ENCODE measurements at regions not wholly inside any gene's neighbourhood (a gene's known extent, or its start where the extent isn't known, plus 50 kb on each side); places are given as distances from the start of the nearest gene placed in this dataset.

DNA sequence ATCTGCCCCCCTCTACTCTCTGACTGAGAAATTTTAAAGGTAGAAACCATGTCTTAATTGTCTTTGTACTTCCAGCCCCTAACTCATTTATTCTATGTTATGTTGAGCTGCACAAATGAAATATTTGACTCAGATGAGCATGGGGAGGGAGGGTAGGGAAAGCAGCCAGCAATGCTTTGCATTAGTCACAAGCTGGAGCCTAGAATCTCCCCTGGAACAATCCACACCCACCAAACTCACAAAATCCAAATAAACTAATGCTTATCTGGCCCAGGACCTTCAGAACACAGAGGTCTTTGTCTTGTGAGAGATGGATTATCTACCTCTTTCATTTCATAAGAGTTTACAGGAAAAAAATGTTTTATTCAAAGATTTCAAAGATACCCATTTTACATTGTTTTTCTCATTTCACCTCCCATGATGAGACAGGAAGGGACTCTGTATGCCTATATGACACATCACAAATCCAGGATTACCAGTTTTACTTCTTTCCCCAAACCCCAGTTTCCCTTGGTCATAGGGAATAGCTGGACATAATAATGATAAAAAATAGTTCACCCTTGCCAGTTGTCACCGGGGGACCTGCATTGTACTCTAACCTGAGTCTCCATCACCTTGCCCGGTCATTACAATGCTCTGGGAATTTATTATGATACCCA lies 466.9 kb downstream of the KIF16B start:
- H2AK9ac ChIP-seq (replicated peaks; ENCODE audit: low read depth, low read length, poor library complexity): no peak overlapping the region
- no peak overlapping the region for H2BK20ac ChIP-seq (ENCODE audit: low read depth, low read length)
- H3K79me1 ChIP-seq (ENCODE audit: low read depth in 1 of 2, low read length in 2 of 2): no peaks in the 10 kb centered on the region
- H3K4me1 ChIP-seq (ENCODE audit: control insufficient read depth, insufficient read depth, low read length): no peaks in the 10 kb centered on the region
- H3K4ac ChIP-seq (ENCODE audit: low read depth, low read length): no peak overlapping the region
- H3K18ac ChIP-seq (ENCODE audit: low read depth, low read length): no peak overlapping the region
- H3K4me3 ChIP-seq (ENCODE audit: insufficient read depth, low read depth, low read length): no peak overlapping the region
- BruUV-seq (replicated peaks): no TSS peak
- H3K27ac ChIP-seq (ENCODE audit: insufficient read depth, low read length): no peak overlapping the region
- no peak overlapping the region for H2AK5ac ChIP-seq (ENCODE audit: low read depth, low read length)
- H3K56ac ChIP-seq (ENCODE audit: extremely low read depth, insufficient read depth, low read length): no peak overlapping the region
- H3K9ac ChIP-seq (ENCODE audit: low read depth, low read length): no peak overlapping the region
- no peak for DNase-seq
- no peak overlapping the region for H4K8ac ChIP-seq (ENCODE audit: low read depth in 2 of 2, low read length in 2 of 2)
- no peak for ATAC-seq (ENCODE audit: low read depth)
- H3K9me3 ChIP-seq (ENCODE audit: control insufficient read depth, insufficient read depth, low read length): peaks cover 10% of the 10 kb centered on the region
- no peaks in the 10 kb centered on the region for H3K27me3 ChIP-seq (ENCODE audit: control insufficient read depth, insufficient read depth, low read length)
- ChIA-PET CTCF (no interaction called here), POLR2A (ENCODE audit: unreplicated experiment) (no interaction called here)
- intact Hi-C loops (cut with micrococcal nuclease): no loop called here
- no peak overlapping the region for H2BK120ac ChIP-seq (ENCODE audit: low read depth, low read length)
- no peak for TF ChIP-seq FOS (IDR thresholded peaks at IDR 0.05; ENCODE audit: low read depth, low read length)
- TF ChIP-seq RAD21 (IDR thresholded peaks at IDR 0.05; ENCODE audit: low read length): no peak
- no peak for TF ChIP-seq MAZ (IDR thresholded peaks at IDR 0.05; ENCODE audit: borderline replicate concordance, low read depth, low read length)
- no peak for TF ChIP-seq MXI1 (IDR thresholded peaks at IDR 0.05; ENCODE audit: borderline replicate concordance, low read depth, low read length)
- no peak for TF ChIP-seq BHLHE40 (IDR thresholded peaks at IDR 0.05; ENCODE audit: low read depth, low read length)
- TF ChIP-seq CHD1 (IDR thresholded peaks at IDR 0.05; ENCODE audit: low read depth, low read length): no peak
- no peak for TF ChIP-seq USF2 (IDR thresholded peaks at IDR 0.05; ENCODE audit: low read depth, low read length)
- no peak for TF ChIP-seq SMC3 (IDR thresholded peaks at IDR 0.05; ENCODE audit: low read depth, low read length)
- no peak for TF ChIP-seq RCOR1 (IDR thresholded peaks at IDR 0.05; ENCODE audit: insufficient replicate concordance, low read length)
- TF ChIP-seq NFE2L2 (IDR thresholded peaks at IDR 0.05; ENCODE audit: low read depth, low read length): no peak
- TF ChIP-seq MAFK (IDR thresholded peaks at IDR 0.05; ENCODE audit: low read depth, low read length): no peak
- no peak for TF ChIP-seq RFX5 (IDR thresholded peaks at IDR 0.05; ENCODE audit: low read depth, low read length)
- TF ChIP-seq ELK1 (IDR thresholded peaks at IDR 0.05; ENCODE audit: borderline replicate concordance, low read depth, low read length): no peak
- no peak for TF ChIP-seq CTCF (conservative IDR thresholded peaks at IDR 0.05; ENCODE audit: low read depth, low read length)
- TF ChIP-seq CEBPB (IDR thresholded peaks at IDR 0.05; ENCODE audit: low read depth, low read length): no peak
- TF ChIP-seq POLR2A (IDR thresholded peaks at IDR 0.05; ENCODE audit: low read depth, low read length): no peak
- H4K5ac ChIP-seq (ENCODE audit: low read depth, low read length): no peak overlapping the region
- no peaks in the 10 kb centered on the region for H4K20me1 ChIP-seq (ENCODE audit: insufficient read depth, low read length)
- in situ Hi-C loops (cut with MboI; ENCODE audit: low sequenced_read_pairs): no loop called here
- no peaks in the 10 kb centered on the region for H3K36me3 ChIP-seq (ENCODE audit: control insufficient read depth, insufficient read depth, low read length)
- H3K23ac ChIP-seq (ENCODE audit: low read depth, low read length): no peak overlapping the region
- H3K14ac ChIP-seq (replicated peaks; ENCODE audit: low read depth, low read length): no peak overlapping the region
- no peaks in the 10 kb centered on the region for H3K9me1 ChIP-seq (ENCODE audit: insufficient read depth, low read length)
- no peak overlapping the region for H2AFZ ChIP-seq (replicated peaks; ENCODE audit: low read length, poor library complexity)
- WGBS, 2 experiments (ENCODE audit: extremely low coverage in 2 of 2, insufficient read length in 1 of 2): no CpG with 5 or more reads among the region's 2 CpGs
- H4K91ac ChIP-seq (ENCODE audit: insufficient read depth, low read depth, low read length): no peak overlapping the region
- H2BK5ac ChIP-seq (ENCODE audit: low read depth, low read length, poor library complexity, severe bottlenecking): no peak overlapping the region
- no peak overlapping the region for H3K4me2 ChIP-seq (ENCODE audit: low read depth, low read length)
- H2BK15ac ChIP-seq (ENCODE audit: low read depth, low read length): no peak overlapping the region
- dilution Hi-C loops (cut with HindIII; ENCODE audit: low sequenced_read_pairs, unreplicated experiment): no loop called here
